Choroid plexus epithelial cell (primary cell): ENCODE measurements at regions not wholly inside any gene's neighbourhood (a gene's known extent, or its start where the extent isn't known, plus 50 kb on each side); places are given as distances from the start of the nearest gene placed in this dataset.

Experiments used
- DNase-seq: peaks from one replicate; pipeline ENCODE4 v3.0.0-alpha.2; 2010; ENCODE audit warnings: low read depth
- H3K4me3 ChIP-seq: 2 replicates; pipeline ENCODE4 v1.5.1; 2011; ENCODE audit warnings: low read depth, mild to moderate bottlenecking, control low read depth, low read length, moderate library complexity
- CTCF ChIP-seq: conservative IDR thresholded peaks from 2 replicates; pipeline ENCODE4 v1.5.1; 2011; ENCODE audit warnings: low read depth, mild to moderate bottlenecking, control low read depth, inconsistent platforms, low read length, moderate library complexity

DNA sequence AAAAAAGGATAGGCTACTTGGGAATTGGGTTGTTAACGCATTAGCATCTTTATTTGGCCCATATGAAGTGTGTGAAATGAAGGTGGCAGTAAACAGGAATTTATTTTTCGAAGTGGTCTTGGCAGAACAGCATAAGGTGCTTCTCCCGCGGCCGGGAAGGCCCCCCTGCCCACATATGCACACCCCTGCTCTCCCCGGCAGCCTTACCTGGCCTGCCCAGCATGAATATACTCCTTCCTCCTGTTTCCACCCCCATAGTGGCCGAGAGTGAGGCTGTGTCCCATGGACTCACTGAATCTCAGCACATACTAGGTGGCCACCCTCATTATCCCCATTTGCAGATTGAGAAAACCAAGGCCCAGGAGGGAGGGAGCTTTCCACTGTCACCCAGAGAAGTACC lies 54.0 kb upstream of the OLFM1 start:
- DNase-seq = no peak
- no peak overlapping the region for H3K4me3 ChIP-seq
- TF ChIP-seq CTCF = no peak

DNA sequence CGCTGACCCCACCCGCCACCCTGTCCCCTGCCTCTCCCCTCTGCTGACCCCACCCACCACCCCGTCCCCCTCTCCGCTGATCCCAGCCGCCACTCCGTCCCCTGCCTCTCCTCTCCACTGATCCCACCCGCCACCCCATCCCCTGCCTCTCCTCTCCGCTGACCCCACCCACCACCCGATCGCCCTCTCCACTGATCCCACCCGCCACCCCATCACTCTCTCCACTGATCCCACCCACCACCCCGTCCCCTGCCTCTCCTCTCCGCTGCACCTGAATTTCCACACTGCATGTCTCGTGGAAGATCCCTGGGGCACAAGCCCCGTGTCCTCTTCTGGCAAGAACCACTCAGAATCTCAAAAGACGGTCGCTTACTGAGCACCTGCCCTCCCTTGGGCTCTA lies 53.4 kb upstream of the OLFM1 start:
- no peak overlapping the region for H3K4me3 ChIP-seq
- TF ChIP-seq CTCF = no peak
- no peak for DNase-seq

DNA sequence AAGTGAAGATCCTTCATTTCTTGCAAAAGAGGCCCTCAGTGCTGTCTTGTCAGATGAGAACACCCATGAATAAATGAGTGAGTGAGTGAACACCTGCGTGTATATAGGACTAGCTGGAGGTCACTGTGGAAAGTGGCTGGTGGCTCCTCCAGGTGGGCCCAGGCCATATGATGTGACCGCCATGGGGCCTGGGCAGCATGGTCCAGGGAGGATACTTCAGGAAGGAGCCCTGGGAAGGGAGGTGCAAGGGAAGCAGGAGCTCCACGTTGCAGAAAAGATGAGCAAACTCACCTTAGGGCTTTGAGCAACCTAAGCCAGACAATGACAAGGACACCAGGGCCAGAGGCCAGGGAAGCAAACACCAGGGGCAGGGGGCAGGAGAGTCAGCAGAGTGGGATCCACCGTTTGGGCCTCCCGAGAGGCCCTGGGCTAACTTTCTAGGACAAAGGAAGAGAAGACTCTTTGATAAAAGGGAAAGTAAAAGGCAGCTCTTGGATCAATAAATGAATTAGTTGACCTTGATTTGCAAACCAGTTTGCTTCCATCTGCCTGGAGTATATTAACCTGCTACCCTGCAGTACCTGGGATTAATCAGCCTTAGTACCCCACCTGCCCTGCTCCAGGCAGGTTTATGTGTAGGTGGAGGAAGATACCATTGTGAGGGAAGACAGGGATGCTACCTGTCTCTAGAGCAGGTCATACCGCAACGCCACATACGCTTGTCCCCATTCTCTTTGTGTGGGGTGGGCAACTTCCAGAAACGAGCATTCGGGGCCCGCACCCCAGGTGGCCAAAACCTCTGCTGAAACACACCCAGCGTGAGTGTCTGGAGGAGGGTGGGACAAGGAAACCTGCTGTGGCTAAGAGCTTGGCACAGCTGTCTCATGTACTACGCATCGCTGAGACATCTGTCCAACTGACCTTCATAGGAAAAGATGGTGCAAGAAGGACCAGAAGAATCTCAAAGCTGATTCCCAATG lies 51.4 kb upstream of the OLFM1 start:
- H3K4me3 ChIP-seq = no peak overlapping the region
- DNase-seq = no peak
- TF ChIP-seq CTCF = no peak

DNA sequence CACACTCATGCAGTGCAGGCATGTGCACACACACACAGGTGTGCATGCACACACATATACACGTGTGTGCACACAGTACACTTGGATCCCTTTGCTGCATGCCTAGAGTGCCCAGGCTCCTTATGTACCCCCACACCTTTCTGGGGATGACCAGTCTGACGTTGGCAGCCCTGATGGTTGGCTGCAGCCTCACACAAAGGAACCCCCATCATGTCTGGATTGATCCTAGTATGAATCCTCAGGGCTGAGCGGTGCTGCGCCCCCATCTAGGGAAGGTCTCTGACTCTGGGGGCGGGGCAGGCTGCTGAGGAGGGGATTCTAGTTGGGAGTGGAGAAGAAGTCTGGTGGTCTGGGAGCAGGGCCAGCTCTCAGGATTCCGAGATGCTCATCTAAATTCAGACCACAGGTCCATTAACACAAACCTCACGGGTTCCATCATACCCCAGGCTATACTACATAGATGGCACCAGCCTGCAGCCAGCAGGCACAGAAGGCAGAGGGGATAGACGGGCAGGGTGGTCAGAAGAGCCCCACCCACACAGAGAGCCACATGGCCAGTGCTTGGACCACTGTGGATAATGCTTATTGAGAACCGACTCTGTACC lies 50.5 kb upstream of the OLFM1 start:
- no peak overlapping the region for H3K4me3 ChIP-seq
- no peak for DNase-seq
- TF ChIP-seq CTCF = no peak

DNA sequence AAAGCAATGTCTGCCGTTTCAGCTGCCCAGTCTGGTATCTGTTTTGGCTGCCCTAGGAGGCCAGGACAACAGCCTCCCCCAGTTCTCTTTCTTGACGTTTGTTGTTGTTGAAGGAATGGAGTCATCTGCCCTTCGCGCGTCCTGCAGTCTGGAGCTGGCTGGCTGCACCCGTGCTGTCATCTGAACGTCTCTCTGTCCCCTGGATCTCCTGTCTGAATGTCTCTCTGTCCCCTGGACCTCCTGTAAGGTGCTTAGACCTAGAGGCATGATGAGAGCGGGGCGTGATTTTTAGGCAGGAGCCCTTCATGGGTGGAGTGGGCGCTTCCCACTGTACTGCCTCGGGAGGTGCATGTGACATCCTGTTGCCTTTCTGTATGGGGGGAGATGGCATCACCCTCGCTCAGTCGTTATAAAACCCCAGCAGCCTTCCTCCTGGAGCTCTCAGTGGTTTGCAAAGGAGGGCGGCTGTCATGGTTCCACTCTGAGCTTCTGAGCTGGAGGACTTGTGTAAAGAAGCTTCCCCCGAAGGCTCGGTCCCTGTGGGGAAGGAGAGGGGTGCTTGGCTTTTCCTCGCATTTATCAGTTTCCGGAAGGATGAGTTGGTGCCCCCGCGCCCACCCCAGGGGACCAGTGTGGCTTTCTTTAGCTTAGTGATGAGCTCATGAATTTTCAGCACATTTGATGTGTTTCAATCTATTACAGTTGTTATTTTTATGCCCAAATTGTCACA lies 49.8 kb upstream of the OLFM1 start:
- DNase-seq = no peak

More for the DNA sequence above, 49.8 kb upstream of the OLFM1 start:
- TF ChIP-seq CTCF = no peak
- no peak overlapping the region for H3K4me3 ChIP-seq
